HG03060 (cell line): ENCODE measurements at regions not wholly inside any gene's neighbourhood (a gene's known extent, or its start where the extent isn't known, plus 50 kb on each side); places are given as distances from the start of the nearest gene placed in this dataset.
A peak's percentile ranks its signal among the peaks of the same experiment; 100 is the strongest.

Experiments
- ATAC-seq: cut with Tn5 transposase; IDR thresholded peaks from one replicate; pipeline ENCODE4 v1.9.1; 2021; ENCODE audit warnings: low read depth, moderate number of reproducible peaks; ENCODE audit not compliant: unreplicated experiment

DNA sequence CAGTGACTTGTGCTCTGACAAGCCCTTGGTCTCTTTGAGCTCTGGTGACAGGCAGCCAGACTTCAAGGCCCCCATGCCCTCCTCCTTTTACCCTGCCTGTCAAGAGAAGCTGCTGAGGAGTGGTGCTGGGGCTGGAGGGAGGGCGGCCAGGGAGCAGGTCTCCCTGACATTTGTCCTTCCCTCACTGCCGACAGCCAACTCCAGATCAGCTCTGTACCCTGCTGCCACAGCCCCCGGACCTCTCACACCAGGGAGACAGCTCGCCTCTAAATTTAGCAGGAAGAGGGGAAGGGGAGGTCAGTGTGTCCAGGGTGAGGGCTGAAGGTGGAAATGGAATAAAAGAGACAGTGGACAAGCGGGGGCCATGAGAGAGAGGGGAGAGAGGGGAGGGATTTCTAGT, 155.8 kb downstream of the TDRD15 start:
- ATAC-seq = no peak

GRCh38 chr2:21280793-21281192, 157.0 kb downstream of the TDRD15 start:
- no peak for ATAC-seq

- no peak for ATAC-seq
Measured at GRCh38 chr2:21281384-21281783, 157.6 kb downstream of the TDRD15 start.

- no peak for ATAC-seq
Measured at GRCh38 chr2:21281791-21282514, 158.2 kb downstream of the TDRD15 start.

DNA sequence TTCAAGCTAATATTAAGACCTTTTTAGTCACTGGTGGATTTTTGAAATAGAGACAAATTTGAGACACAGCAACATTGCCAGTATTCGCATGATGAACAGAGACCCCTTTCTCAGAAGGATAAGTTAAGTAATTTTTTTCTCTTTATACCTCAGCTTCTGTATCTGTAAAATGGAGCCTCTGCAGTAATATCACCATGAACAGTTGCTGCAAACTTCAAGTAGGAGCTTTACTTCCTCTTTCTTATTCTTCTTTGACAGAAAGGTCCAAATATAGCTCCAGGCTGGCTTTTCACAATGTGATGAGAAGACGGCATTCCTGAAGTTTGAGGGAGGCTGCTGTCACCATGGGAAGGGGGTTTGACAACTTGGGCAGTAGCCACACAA, 158.7 kb downstream of the TDRD15 start:
- ATAC-seq = peak; percentile 56

DNA sequence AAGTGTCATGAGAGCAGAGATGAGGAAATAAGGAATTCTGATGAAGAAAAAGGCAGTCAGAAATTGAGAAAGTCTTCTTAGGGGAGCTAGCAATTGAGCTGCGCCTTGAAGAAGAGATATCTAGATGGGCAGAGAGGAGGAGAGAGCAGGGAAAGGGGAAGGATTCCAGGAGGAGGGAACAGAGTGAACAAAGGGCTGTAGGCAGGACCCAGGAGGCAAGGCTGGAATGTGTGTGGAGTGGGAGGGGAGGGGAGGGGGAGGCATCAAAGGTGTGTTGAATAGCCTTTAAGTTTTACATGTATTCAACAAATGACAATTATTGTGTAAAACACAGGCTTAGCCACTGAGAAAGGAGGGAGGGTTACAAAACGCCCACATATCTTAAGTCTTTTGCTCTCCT, 164.5 kb downstream of the TDRD15 start:
- ATAC-seq = no peak

GRCh38 chr2:21288739-21289520, 165.2 kb downstream of the TDRD15 start:
- ATAC-seq = no peak

GRCh38 chr2:21289551-21289950, 165.8 kb downstream of the TDRD15 start:
- no peak for ATAC-seq

GRCh38 chr2:21289989-21290388, 166.2 kb downstream of the TDRD15 start:
- no peak for ATAC-seq

- ATAC-seq = no peak
Measured at GRCh38 chr2:21291426-21291825, 167.7 kb downstream of the TDRD15 start.

DNA sequence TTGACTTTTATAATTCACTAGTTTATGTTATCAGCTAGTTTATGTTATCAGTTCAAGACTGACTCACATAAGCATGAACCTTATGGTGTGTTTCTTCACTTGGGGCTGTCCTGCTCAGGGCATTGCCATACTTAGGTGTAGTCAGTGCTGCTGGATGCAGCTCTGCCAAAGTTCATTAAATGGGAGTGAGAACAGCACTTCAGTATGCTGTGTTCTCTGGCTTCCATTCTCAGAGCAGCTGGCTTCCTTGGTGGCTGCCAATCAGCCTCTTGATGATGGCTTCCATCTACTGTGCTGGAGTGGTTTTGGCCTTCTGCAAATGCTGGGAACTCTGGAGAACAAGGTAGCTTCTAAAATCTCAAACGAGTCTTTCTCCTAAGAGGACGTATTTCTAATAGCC, 170.7 kb downstream of the TDRD15 start:
- ATAC-seq = no peak

GRCh38 chr2:21299411-21299810, 175.6 kb downstream of the TDRD15 start:
- ATAC-seq = no peak

GRCh38 chr2:21301871-21302455, 178.2 kb downstream of the TDRD15 start:
- no peak for ATAC-seq

- no peak for ATAC-seq
Measured at GRCh38 chr2:21303876-21304275, 180.1 kb downstream of the TDRD15 start.

GRCh38 chr2:21305581-21305980, 181.8 kb downstream of the TDRD15 start:
- no peak for ATAC-seq

DNA sequence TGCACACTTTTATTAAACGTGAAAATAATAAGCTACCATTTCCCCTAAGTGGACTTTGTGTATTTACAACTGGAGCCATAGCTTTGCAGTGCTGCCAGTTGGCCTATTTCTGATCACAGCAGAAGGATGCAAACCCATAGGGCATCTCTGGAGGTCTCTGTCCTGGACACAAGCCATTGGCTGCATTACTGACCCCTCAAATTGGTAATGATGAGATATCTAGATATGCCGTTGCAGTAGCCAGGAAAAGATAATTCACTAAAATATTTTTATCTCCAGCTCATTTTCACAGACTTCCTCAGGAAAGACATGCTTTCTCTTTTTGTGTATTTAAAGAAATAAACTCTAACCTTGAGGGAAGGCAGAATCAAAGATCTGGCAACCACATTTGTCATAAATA, 182.5 kb downstream of the TDRD15 start:
- ATAC-seq = no peak

- no peak for ATAC-seq
Measured at GRCh38 chr2:21307037-21307436, 183.3 kb downstream of the TDRD15 start.

- no peak for ATAC-seq
Measured at GRCh38 chr2:21310493-21310892, 186.7 kb downstream of the TDRD15 start.

- no peak for ATAC-seq
Measured at GRCh38 chr2:21314322-21314835, 190.6 kb downstream of the TDRD15 start.

DNA sequence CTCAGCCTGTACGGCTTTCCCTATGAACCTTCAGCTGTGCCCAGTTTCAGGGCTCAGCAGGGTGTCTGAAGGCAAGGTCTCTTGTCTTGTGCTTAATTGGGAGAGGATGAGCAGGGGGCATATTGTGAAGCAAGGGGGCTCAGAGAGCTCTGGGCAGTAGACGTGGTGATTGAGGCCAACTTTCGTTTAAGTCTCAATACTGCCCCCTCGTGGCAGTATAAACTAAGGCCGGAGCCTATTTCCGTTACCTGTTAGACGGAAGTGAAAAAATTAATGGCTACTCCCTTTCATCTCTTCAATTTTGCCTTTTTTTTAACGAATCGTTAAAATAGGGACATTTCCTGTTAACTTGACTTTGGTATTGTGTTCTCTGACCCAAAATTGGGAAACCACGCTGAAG, 193.4 kb downstream of the TDRD15 start:
- ATAC-seq = no peak

DNA sequence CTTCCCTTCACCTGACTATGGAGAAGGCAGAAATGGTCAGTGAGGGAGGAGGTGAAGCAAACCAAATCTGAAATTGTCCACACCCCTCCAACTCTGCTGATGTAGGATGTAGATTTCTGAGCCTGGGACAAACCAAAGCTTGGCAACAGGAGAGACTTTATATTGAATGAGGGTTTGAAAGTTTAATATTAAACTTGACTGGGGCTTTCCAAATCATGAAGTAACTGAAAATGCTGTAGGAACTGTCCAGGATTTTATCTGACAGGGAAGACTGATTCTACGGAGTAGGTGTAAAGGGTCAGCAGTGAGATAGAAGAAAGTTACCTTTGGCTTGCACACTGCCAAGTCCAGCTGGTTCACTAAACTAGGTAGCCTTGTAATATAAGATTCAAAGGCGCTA, 194.5 kb downstream of the TDRD15 start:
- ATAC-seq = no peak

- ATAC-seq = no peak
Measured at GRCh38 chr2:21326152-21326551, 202.4 kb downstream of the TDRD15 start.
